Ishikawa (cell line): ENCODE measurements at regions not wholly inside any gene's neighbourhood (a gene's known extent, or its start where the extent isn't known, plus 50 kb on each side); places are given as distances from the start of the nearest gene placed in this dataset.
A peak's percentile ranks its signal among the peaks of the same experiment; 100 is the strongest.

ENCODE experiments used
- CEBPB ChIP-seq: IDR thresholded peaks from 2 replicates; pipeline ENCODE4 v1.6.1; 2012
- CREB1 ChIP-seq: IDR thresholded peaks from 2 replicates; pipeline ENCODE4 v1.6.1; 2012; ENCODE audit warnings: low read depth
- EGR1 ChIP-seq: IDR thresholded peaks from 2 replicates; pipeline ENCODE4 v1.6.1; 2012
- EP300 ChIP-seq: IDR thresholded peaks from 2 replicates; pipeline ENCODE4 v1.6.1; 2012; ENCODE audit warnings: borderline replicate concordance
- FOXM1 ChIP-seq: IDR thresholded peaks from 2 replicates; pipeline ENCODE4 v1.6.1; 2012; ENCODE audit warnings: low read depth, borderline replicate concordance
- NFIC ChIP-seq: IDR thresholded peaks from 2 replicates; pipeline ENCODE4 v1.6.1; 2012
- RAD21 ChIP-seq: IDR thresholded peaks from 2 replicates; pipeline ENCODE4 v1.6.1; 2012; ENCODE audit warnings: low read depth
- TAF1 ChIP-seq: IDR thresholded peaks from 2 replicates; pipeline ENCODE4 v1.6.1; 2012; ENCODE audit warnings: low read depth, mild to moderate bottlenecking
- TCF12 ChIP-seq: IDR thresholded peaks from 2 replicates; pipeline ENCODE4 v1.6.1; 2012; ENCODE audit warnings: low read depth
- TEAD4 ChIP-seq: IDR thresholded peaks from 2 replicates; pipeline ENCODE4 v1.6.1; 2012
- YY1 ChIP-seq: IDR thresholded peaks from 2 replicates; pipeline ENCODE4 v1.6.1; 2012; ENCODE audit warnings: low read depth
- ZBTB7A ChIP-seq: IDR thresholded peaks from 2 replicates; pipeline ENCODE4 v1.6.1; 2012; ENCODE audit warnings: low read depth
- TF ChIP-seq, protein P1 (sequence below): IDR thresholded peaks from 2 replicates; pipeline ENCODE4 v1.6.1; 2012
- TF ChIP-seq, protein P2 (sequence below): IDR thresholded peaks from 2 replicates; pipeline ENCODE4 v1.6.1; 2012; ENCODE audit warnings: low read depth, mild to moderate bottlenecking
- TF ChIP-seq, protein P3 (sequence below): IDR thresholded peaks from 2 replicates; pipeline ENCODE4 v1.6.1; 2012

DNA sequence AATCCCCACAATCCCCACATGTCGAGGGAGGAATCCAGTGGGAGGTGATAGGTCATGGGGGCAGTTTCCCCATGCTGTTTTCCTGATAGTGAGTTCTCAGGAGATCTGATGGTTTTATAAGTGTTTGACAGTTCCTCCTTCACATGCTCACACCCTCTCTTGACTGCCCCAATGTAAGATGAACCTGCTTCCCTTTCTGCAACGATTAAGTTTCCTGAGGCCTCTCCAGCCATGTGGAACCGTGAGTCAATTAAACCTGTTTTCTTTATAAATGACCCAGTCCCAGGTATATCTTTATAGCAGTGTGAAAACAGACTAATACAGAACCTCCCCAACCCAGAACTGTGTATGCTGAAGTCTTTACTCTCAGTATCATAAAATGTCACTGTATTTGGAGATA is 289.5 kb upstream of the MMADHC start:
- TF ChIP-seq, protein P1, sequence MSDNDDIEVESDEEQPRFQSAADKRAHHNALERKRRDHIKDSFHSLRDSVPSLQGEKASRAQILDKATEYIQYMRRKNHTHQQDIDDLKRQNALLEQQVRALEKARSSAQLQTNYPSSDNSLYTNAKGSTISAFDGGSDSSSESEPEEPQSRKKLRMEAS, result peak; percentile 63
- TF ChIP-seq ZBTB7A, result no peak
- TF ChIP-seq EP300, result peak; percentile 58; the same call in 1 of the 2 replicates
- TF ChIP-seq NFIC, result 0 out of 2 replicates have a peak, but pooled peaks have one; percentile 17
- TF ChIP-seq TCF12, result peak; percentile 62; the same call in 1 of the 2 replicates

DNA sequence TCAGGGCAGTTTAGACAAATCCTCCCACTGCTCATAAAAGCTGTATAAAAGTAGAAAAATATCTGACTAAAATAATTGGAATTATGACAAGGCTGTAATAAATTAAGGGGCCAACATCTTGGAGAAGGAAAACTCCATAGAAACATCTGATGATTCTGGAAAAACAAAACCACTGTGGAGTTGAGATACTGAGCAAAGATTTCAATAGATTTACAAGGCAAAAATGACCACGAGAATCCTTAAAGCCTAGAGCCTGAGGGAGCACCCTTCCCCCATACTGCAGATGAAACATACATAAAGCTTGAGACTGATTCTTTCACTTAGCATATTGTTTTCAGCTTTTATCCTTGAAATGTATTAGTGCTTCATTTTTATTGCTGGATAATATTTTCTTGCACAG is 286.4 kb upstream of the MMADHC start:
- TF ChIP-seq CEBPB (no peak), TCF12 (no peak), TAF1 (no peak), RAD21 (no peak), FOXM1 (no peak), ZBTB7A (no peak), EP300 (no peak), EGR1 (no peak), NFIC (no peak), YY1 (no peak), CREB1 (no peak)
- TF ChIP-seq, protein P2, sequence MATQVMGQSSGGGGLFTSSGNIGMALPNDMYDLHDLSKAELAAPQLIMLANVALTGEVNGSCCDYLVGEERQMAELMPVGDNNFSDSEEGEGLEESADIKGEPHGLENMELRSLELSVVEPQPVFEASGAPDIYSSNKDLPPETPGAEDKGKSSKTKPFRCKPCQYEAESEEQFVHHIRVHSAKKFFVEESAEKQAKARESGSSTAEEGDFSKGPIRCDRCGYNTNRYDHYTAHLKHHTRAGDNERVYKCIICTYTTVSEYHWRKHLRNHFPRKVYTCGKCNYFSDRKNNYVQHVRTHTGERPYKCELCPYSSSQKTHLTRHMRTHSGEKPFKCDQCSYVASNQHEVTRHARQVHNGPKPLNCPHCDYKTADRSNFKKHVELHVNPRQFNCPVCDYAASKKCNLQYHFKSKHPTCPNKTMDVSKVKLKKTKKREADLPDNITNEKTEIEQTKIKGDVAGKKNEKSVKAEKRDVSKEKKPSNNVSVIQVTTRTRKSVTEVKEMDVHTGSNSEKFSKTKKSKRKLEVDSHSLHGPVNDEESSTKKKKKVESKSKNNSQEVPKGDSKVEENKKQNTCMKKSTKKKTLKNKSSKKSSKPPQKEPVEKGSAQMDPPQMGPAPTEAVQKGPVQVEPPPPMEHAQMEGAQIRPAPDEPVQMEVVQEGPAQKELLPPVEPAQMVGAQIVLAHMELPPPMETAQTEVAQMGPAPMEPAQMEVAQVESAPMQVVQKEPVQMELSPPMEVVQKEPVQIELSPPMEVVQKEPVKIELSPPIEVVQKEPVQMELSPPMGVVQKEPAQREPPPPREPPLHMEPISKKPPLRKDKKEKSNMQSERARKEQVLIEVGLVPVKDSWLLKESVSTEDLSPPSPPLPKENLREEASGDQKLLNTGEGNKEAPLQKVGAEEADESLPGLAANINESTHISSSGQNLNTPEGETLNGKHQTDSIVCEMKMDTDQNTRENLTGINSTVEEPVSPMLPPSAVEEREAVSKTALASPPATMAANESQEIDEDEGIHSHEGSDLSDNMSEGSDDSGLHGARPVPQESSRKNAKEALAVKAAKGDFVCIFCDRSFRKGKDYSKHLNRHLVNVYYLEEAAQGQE, result no peak

DNA sequence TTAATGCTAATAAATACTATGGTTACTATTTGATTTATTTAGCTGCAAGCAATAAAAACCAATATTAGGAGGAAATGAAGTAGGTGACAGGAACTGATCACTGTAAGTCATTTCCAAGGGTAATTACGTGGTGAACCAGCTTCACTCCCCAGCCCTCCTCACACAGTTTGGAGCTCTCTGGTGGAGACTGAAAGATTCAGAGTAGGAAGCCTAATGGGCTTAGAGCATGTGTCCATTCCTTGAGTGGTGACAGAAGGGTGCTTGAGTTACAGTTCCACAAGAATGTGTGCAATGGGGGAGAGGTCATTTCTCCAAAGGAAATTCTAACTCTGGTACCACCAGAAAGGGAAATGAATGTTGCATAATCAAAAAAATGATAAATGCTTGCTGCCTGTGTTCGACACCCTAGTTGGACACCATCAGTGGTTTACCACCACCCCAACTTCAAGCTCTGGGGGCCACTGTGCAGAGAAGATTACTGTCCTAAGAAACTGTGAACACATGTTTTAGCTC is 285.1 kb upstream of the MMADHC start:
- TF ChIP-seq EGR1 (no peak), CEBPB (no peak), EP300 (no peak), YY1 (no peak), TEAD4 (no peak), CREB1 (no peak), TAF1 (no peak), RAD21 (no peak), FOXM1 (no peak), ZBTB7A (no peak), NFIC (no peak), TCF12 (no peak)
- TF ChIP-seq, protein P1, result no peak
- TF ChIP-seq, protein P2, result no peak
- TF ChIP-seq, protein P3, sequence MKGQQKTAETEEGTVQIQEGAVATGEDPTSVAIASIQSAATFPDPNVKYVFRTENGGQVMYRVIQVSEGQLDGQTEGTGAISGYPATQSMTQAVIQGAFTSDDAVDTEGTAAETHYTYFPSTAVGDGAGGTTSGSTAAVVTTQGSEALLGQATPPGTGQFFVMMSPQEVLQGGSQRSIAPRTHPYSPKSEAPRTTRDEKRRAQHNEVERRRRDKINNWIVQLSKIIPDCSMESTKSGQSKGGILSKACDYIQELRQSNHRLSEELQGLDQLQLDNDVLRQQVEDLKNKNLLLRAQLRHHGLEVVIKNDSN, result no peak

DNA sequence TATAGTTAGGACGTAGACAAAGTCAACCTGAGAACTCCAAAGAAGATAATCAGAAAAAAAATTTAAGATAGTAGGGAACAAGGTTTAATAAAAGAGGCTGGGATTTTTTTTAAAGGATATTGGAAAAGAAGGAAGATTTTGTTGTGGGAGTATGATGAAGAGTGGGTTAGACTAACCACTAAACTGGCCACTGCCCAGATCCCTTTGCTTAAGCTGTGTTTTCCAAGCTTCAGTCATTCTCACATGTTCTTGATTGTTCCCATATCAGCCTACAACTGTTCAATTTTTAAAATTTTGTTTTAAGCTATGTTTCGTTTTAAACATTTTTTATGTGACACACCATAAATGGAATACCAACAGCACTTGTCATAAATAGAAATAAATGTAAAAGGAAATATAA is 284.5 kb upstream of the MMADHC start:
- TF ChIP-seq TAF1 (no peak), YY1 (no peak), EP300 (no peak), CREB1 (no peak), ZBTB7A (no peak), NFIC (no peak), EGR1 (no peak), RAD21 (no peak)
- TF ChIP-seq, protein P3, result no peak
- TF ChIP-seq, protein P1, result no peak

DNA sequence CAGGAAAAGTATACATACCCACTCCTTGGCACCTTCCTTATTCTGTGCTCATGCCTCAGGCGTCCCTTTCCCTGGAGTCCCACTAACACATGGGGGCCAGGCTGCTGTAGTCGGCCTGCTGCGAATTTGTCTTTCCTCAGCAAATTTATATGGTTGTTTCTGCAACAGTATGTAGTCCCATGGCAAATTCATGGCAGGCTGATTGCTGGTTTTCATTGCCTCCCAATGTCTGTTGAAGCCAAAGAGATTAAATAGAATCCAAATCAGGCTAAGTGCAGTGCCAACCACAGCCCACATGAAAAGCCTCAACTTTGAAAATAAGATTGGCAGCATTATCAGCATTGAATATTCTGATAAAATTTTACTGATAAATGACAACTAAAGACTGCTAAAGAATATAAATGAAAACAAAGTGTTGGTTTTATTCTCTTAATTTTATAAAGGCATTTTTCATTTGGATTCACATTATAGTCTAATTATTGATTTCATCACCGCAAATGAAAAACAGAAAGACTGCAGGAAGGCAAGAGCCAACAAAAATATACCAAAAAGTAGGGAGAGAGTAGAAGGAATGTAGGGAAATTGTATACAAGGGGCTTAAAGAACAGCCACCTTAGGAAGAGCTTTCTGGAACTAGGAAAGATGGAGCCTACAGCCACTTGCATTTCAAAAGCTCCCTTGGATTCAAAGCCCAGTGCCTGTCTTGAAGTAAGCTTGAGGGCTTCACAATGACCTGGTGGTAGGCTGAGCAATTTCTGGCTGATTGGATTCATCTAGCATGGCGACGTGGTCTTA is 283.7 kb upstream of the MMADHC start:
- TF ChIP-seq YY1 (no peak), CEBPB (no peak), TCF12 (no peak), NFIC (no peak), CREB1 (no peak), ZBTB7A (no peak), RAD21 (no peak), EP300 (no peak), EGR1 (no peak), TEAD4 (no peak), FOXM1 (no peak), TAF1 (no peak)
- TF ChIP-seq, protein P1, result no peak
- TF ChIP-seq, protein P2, result no peak
- TF ChIP-seq, protein P3, result no peak
